Liver (tissue), 8 donors: ENCODE measurements at regions not wholly inside any gene's neighbourhood (a gene's known extent, or its start where the extent isn't known, plus 50 kb on each side); places are given as distances from the start of the nearest gene placed in this dataset.

Experiments used
- DNase-seq: peaks from one replicate; pipeline ENCODE4 v3.0.0-alpha.2; 2017; ENCODE audit warnings: low spot score
- H3K27ac ChIP-seq, 2 donors: one replicate each; pipeline ENCODE4 v1.7.0; 2013; ENCODE audit warnings: inconsistent platforms in 2 of 2, low read length in 2 of 2, control low read depth in 1 of 2, low read depth in 1 of 2, mild to moderate bottlenecking in 1 of 2
- H3K27me3 ChIP-seq, 4 donors: one replicate each; pipeline versions ENCODE4 v1.6.1 to v1.7.0; 2013; ENCODE audit warnings: low read length in 3 of 4, inconsistent platforms in 1 of 4, mild to moderate bottlenecking in 1 of 4, moderate library complexity in 1 of 4; ENCODE audit not compliant: control insufficient read depth in 4 of 4, insufficient read depth in 4 of 4
- H3K36me3 ChIP-seq, 4 donors: one replicate each; pipeline versions ENCODE4 v1.6.1 to v1.7.0; 2013; ENCODE audit warnings: low read length in 3 of 4, mild to moderate bottlenecking in 3 of 4, low read depth in 1 of 4, moderate library complexity in 1 of 4; ENCODE audit not compliant: control insufficient read depth in 4 of 4, insufficient read depth in 3 of 4
- H3K4me1 ChIP-seq, 4 donors: one replicate each; pipeline versions ENCODE4 v1.6.1 to v1.7.0; 2013; ENCODE audit warnings: low read length in 3 of 4, mild to moderate bottlenecking in 3 of 4, moderate library complexity in 1 of 4; ENCODE audit not compliant: control insufficient read depth in 4 of 4, insufficient read depth in 4 of 4
- H3K4me3 ChIP-seq, 3 donors: one replicate each; pipeline versions ENCODE4 v1.6.1 to v1.7.0; 2013; ENCODE audit warnings: low read length in 3 of 3, control low read depth in 1 of 3, low read depth in 1 of 3, mild to moderate bottlenecking in 1 of 3
- H3K9ac ChIP-seq, 2 donors: one replicate each; pipeline ENCODE4 v1.7.0; 2013; ENCODE audit warnings: low read length in 2 of 2, mild to moderate bottlenecking in 2 of 2, moderate library complexity in 2 of 2, control low read depth in 1 of 2, low read depth in 1 of 2
- H3K9me3 ChIP-seq, 4 donors: one replicate each; pipeline versions ENCODE4 v1.6.1 to v1.7.0; 2013; ENCODE audit warnings: low read length in 3 of 4; ENCODE audit not compliant: control insufficient read depth in 4 of 4
- ATF3 ChIP-seq: IDR thresholded peaks from 2 replicates; pipeline ENCODE4 v1.6.1; 2016; ENCODE audit warnings: antibody characterized with exemption
- CTCF ChIP-seq: fragments of 150-350 bp; IDR thresholded peaks from 2 replicates; pipeline ENCODE4 v1.5.1; 2017; ENCODE audit warnings: improper control_type of control experiment, low read depth, low read length; ENCODE audit not compliant: missing input control
- EGR1 ChIP-seq, 2 donors: IDR thresholded peaks; 2 replicates each; pipeline ENCODE4 v1.6.1; 2016 to 2018; ENCODE audit warnings: antibody characterized with exemption in 2 of 2, low read depth in 2 of 2
- FOXA1 ChIP-seq: IDR thresholded peaks from 2 replicates; pipeline ENCODE4 v1.6.1; 2016; ENCODE audit warnings: antibody characterized with exemption
- FOXA2 ChIP-seq: IDR thresholded peaks from 2 replicates; pipeline ENCODE4 v1.6.1; 2016; ENCODE audit warnings: antibody characterized with exemption
- GABPA ChIP-seq, 2 donors: IDR thresholded peaks in 1 of 2; conservative IDR thresholded peaks in 1 of 2; 2 replicates each; pipeline ENCODE4 v1.6.1; 2016; ENCODE audit warnings: antibody characterized with exemption in 2 of 2, mild to moderate bottlenecking in 1 of 2, moderate library complexity in 1 of 2
- HNF4A ChIP-seq, 2 donors: conservative IDR thresholded peaks; 2 replicates each; pipeline ENCODE4 v1.6.1; 2016; ENCODE audit warnings: antibody characterized with exemption in 2 of 2, mild to moderate bottlenecking in 2 of 2
- HNF4G ChIP-seq: IDR thresholded peaks from 2 replicates; pipeline ENCODE4 v1.6.1; 2016; ENCODE audit warnings: antibody characterized with exemption
- JUND ChIP-seq, 2 donors: IDR thresholded peaks; 2 replicates each; pipeline ENCODE4 v1.6.1; 2016; ENCODE audit warnings: antibody characterized with exemption in 2 of 2
- MAX ChIP-seq: IDR thresholded peaks from 2 replicates; pipeline ENCODE4 v1.6.1; 2016; ENCODE audit warnings: antibody characterized with exemption
- NR2F2 ChIP-seq: IDR thresholded peaks from 2 replicates; pipeline ENCODE4 v1.6.1; 2016; ENCODE audit warnings: antibody characterized with exemption
- RAD21 ChIP-seq, 2 donors: IDR thresholded peaks; 2 replicates each; pipeline ENCODE4 v1.6.1; 2016; ENCODE audit warnings: antibody characterized with exemption in 2 of 2, mild to moderate bottlenecking in 2 of 2
- RXRA ChIP-seq, 2 donors: IDR thresholded peaks; 2 replicates each; pipeline ENCODE4 v1.6.1; 2017 to 2018; ENCODE audit warnings: antibody characterized with exemption in 2 of 2, mild to moderate bottlenecking in 1 of 2
- SP1 ChIP-seq: IDR thresholded peaks from 2 replicates; pipeline ENCODE4 v1.6.1; 2018; ENCODE audit warnings: antibody characterized with exemption, mild to moderate bottlenecking
- TAF1 ChIP-seq: conservative IDR thresholded peaks from 2 replicates; pipeline ENCODE4 v1.6.1; 2016; ENCODE audit warnings: antibody characterized with exemption, mild to moderate bottlenecking
- YY1 ChIP-seq: IDR thresholded peaks from 2 replicates; pipeline ENCODE4 v1.6.1; 2016; ENCODE audit warnings: antibody characterized with exemption, mild to moderate bottlenecking
- WGBS: extraction: QIAGEN DNeasy Blood & Tissue Kit; methylation state at CpG from one replicate; pipeline ENCODE4 v1.1.7; 2013; 5-methylcytosine and 5-hydroxymethylcytosine counted together
- TF ChIP-seq, protein P1 (sequence below): IDR thresholded peaks from 2 replicates; pipeline ENCODE4 v1.6.1; 2016; ENCODE audit warnings: antibody characterized with exemption, mild to moderate bottlenecking
- TF ChIP-seq, protein P2 (sequence below): IDR thresholded peaks from 2 replicates; pipeline ENCODE4 v1.6.1; 2016; ENCODE audit warnings: antibody characterized with exemption
- donor health status: healthy.
- donor health status: healthy.
- donor health status: healthy.
- donor health status: healthy.
- donor health status: healthy.

- peaks cover 0 to 13% (median 6%) of the 10 kb centered on the region in 4 donors for H3K4me1 ChIP-seq
- no peak overlapping the region for H3K27ac ChIP-seq
- no peaks in the 10 kb centered on the region for H3K9me3 ChIP-seq
- H3K9ac ChIP-seq, result no peak overlapping the region
- TF ChIP-seq TAF1 (no peak), HNF4A (conservative IDR thresholded peaks at IDR 0.05) (no peak), SP1 (no peak), ATF3 (no peak), HNF4G (no peak), JUND (IDR thresholded peaks at IDR 0.05) (no peak), FOXA2 (no peak), RXRA (IDR thresholded peaks at IDR 0.05) (no peak), EGR1 (IDR thresholded peaks at IDR 0.05; ENCODE audit: low read depth in 2 of 2) (no peak), YY1 (no peak)
- TF ChIP-seq, protein P1, sequence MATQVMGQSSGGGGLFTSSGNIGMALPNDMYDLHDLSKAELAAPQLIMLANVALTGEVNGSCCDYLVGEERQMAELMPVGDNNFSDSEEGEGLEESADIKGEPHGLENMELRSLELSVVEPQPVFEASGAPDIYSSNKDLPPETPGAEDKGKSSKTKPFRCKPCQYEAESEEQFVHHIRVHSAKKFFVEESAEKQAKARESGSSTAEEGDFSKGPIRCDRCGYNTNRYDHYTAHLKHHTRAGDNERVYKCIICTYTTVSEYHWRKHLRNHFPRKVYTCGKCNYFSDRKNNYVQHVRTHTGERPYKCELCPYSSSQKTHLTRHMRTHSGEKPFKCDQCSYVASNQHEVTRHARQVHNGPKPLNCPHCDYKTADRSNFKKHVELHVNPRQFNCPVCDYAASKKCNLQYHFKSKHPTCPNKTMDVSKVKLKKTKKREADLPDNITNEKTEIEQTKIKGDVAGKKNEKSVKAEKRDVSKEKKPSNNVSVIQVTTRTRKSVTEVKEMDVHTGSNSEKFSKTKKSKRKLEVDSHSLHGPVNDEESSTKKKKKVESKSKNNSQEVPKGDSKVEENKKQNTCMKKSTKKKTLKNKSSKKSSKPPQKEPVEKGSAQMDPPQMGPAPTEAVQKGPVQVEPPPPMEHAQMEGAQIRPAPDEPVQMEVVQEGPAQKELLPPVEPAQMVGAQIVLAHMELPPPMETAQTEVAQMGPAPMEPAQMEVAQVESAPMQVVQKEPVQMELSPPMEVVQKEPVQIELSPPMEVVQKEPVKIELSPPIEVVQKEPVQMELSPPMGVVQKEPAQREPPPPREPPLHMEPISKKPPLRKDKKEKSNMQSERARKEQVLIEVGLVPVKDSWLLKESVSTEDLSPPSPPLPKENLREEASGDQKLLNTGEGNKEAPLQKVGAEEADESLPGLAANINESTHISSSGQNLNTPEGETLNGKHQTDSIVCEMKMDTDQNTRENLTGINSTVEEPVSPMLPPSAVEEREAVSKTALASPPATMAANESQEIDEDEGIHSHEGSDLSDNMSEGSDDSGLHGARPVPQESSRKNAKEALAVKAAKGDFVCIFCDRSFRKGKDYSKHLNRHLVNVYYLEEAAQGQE, result no peak
- TF ChIP-seq, protein P2, sequence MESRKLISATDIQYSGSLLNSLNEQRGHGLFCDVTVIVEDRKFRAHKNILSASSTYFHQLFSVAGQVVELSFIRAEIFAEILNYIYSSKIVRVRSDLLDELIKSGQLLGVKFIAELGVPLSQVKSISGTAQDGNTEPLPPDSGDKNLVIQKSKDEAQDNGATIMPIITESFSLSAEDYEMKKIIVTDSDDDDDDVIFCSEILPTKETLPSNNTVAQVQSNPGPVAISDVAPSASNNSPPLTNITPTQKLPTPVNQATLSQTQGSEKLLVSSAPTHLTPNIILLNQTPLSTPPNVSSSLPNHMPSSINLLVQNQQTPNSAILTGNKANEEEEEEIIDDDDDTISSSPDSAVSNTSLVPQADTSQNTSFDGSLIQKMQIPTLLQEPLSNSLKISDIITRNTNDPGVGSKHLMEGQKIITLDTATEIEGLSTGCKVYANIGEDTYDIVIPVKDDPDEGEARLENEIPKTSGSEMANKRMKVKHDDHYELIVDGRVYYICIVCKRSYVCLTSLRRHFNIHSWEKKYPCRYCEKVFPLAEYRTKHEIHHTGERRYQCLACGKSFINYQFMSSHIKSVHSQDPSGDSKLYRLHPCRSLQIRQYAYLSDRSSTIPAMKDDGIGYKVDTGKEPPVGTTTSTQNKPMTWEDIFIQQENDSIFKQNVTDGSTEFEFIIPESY, result no peak
- no peak overlapping the region for H3K4me3 ChIP-seq
- 81% methylated on average over 3 of the region's 3 CpGs for WGBS
- H3K36me3 ChIP-seq, result no peaks in the 10 kb centered on the region
- no peak for DNase-seq
- H3K27me3 ChIP-seq, result no peaks in the 10 kb centered on the region
Measured at GRCh38 chr7:10706875-10707493, 266.7 kb upstream of the PHF14 start.

GRCh38 chr7:10707519-10707918, 266.2 kb upstream of the PHF14 start:
- DNase-seq, result no peak
- Histone ChIP-seq H3K27me3 (no peaks in the 10 kb centered on the region), H3K27ac (no peak overlapping the region), H3K4me1 (peaks cover 0 to 9% (median 3%) of the 10 kb centered on the region in 4 donors), H3K4me3 (no peak overlapping the region), H3K9ac (no peak overlapping the region), H3K36me3 (no peaks in the 10 kb centered on the region), H3K9me3 (no peaks in the 10 kb centered on the region)
- WGBS, result 93% methylated on average over 1 of the region's 1 CpG
- TF ChIP-seq NR2F2 (no peak), FOXA2 (no peak), RAD21 (IDR thresholded peaks at IDR 0.05) (no peak), CTCF (no peak), MAX (no peak), GABPA (IDR thresholded peaks at IDR 0.05 in 1 of 2, conservative IDR thresholded peaks at IDR 0.05 in 1 of 2) (no peak), JUND (IDR thresholded peaks at IDR 0.05) (no peak), YY1 (no peak), FOXA1 (no peak), SP1 (no peak)
